ENCODE measurements at regions not wholly inside any gene's neighbourhood (a gene's known extent, or its start where the extent isn't known, plus 50 kb on each side); places are given as distances from the start of the nearest gene placed in this dataset.

- ATAC-seq, result no peak
- Histone ChIP-seq H3K4me1 (no peaks in the 10 kb centered on the region), H3K4me3 (no peak overlapping the region), H3K27ac (no peak overlapping the region), H3K36me3 (no peaks in the 10 kb centered on the region), H3K27me3 (no peaks in the 10 kb centered on the region), H3K9me3 (no peaks in the 10 kb centered on the region)
- intact Hi-C loops (cut with DNase I; ENCODE audit: low total_unique reads), result no loop called here
- no peak for DNase-seq
- in situ Hi-C loops (cut with MboI; ENCODE audit: low sequenced_read_pairs in 4 of 4), result no loop called here
- TF ChIP-seq CTCF (IDR thresholded peaks at IDR 0.05 in 4 of 5, conservative IDR thresholded peaks at IDR 0.05 in 1 of 5) (no peak), POLR2A (IDR thresholded peaks at IDR 0.05) (no peak)
Measured at GRCh38 chr10:14450041-14450491, 119.3 kb upstream of the FRMD4A start.

DNA sequence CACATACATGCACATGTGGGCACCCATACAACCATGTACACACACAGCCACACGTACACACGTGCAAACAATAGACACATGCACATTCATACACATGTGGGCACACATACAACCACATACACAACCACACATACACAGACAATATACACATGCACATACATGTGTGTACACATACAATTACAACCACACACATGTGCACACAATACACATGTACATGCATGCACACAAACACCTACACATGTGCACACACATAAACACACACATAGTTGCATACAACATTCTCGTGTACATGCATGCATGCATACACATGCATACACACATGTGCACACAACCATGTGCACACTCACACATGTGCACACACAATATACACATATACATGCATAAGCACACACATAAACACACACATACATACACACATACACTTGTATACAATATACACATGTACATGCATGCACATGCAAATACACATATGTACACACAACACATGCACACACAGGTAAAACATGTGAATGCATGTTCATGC lies 118.6 kb upstream of the FRMD4A start:
- Histone ChIP-seq H3K4me1 (no peaks in the 10 kb centered on the region), H3K4me3 (no peak overlapping the region), H3K9me3 (no peaks in the 10 kb centered on the region), H3K36me3 (no peaks in the 10 kb centered on the region), H3K27me3 (no peaks in the 10 kb centered on the region), H3K27ac (no peak overlapping the region)
- in situ Hi-C loops (cut with MboI; ENCODE audit: low sequenced_read_pairs in 4 of 4), result no loop called here
- TF ChIP-seq POLR2A (IDR thresholded peaks at IDR 0.05), result no peak
- TF ChIP-seq CTCF (IDR thresholded peaks at IDR 0.05 in 4 of 5, conservative IDR thresholded peaks at IDR 0.05 in 1 of 5), result no peak
- intact Hi-C loops (cut with DNase I; ENCODE audit: low total_unique reads), result no loop called here
- ATAC-seq (no peak), DNase-seq (no peak)

DNA sequence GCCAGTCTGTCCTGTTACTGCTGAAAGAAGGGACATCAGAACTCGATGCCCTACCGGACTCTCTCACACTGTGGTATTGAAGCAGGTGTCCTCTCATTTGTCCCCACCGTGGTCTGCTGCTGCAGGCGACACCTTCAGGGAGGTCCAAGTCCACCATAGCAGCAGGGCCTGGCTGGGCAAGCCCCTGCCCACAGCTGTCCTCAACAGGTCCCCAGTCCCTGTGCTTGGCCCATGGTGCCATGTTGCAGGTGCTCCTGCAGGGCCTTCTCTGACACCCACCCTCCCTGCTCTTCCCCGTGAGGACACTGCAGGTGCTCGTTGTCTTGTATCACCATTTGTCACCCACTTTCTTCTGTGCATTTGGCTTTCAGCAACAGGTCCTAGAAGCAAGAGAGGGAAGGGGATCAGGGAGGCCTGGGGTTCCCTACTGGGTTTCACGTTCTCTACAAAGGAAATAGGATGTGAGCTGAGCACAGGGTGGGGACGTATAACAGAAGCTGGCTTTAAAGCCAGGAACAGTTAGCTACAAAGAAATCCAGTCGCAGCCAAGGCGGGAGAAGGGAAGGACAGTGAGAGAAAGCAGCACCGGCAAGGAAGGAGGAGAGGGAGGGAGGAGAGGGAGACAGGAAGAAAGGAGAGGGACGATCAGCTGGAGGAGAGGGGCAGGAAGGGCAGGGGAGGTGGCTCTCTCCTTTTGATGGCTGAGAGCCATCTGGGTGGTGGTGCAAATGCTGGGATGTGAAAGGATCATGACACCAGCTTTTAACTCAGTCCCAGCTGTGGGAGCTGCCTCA lies 117.7 kb upstream of the FRMD4A start:
- in situ Hi-C loops (cut with MboI; ENCODE audit: low sequenced_read_pairs in 4 of 4), result no loop called here
- H3K4me1 ChIP-seq, result no peaks in the 10 kb centered on the region
- ATAC-seq (no peak), DNase-seq (no peak)
- no peaks in the 10 kb centered on the region for H3K36me3 ChIP-seq
- TF ChIP-seq POLR2A (IDR thresholded peaks at IDR 0.05) (no peak), CTCF (IDR thresholded peaks at IDR 0.05 in 4 of 5, conservative IDR thresholded peaks at IDR 0.05 in 1 of 5) (no peak)
- no peak overlapping the region for H3K4me3 ChIP-seq
- H3K27me3 ChIP-seq, result no peaks in the 10 kb centered on the region
- H3K27ac ChIP-seq, result no peak overlapping the region
- H3K9me3 ChIP-seq, result no peaks in the 10 kb centered on the region
- intact Hi-C loops (cut with DNase I; ENCODE audit: low total_unique reads), result no loop called here

DNA sequence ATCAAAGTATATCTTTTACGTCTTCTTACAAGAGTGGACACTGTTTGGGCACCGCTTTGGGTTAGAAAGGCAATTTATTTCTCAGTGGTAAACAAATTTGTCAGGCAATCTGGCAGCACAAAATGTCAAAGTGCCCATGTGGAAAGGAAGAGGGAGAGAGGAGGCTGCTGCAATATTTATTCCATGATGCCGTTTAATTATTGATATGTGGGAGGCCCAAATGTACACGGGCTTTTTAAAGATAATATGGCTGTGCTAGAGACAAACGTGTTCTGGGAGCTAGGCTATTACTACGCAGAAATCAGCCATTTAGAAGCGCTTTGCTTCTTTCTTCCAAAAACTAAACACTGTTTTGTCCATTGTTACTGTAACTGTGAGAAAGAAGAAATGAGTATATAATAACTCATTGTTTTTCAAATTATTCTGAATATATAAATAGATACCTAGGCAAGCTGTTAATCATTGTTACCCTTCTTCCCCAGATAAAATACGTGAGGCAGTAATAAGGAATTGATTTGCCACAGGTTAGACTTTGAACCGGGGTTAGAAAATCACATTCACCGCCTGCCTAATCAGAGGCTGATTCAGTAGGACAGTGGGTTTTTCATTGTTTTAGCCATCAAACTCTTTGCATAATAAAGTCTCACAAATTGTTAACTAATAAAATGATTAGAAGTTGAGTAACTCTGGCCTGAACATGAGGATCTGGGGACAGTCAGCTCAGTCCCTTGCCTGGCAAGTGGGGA lies 116.5 kb upstream of the FRMD4A start:
- Histone ChIP-seq H3K27ac (no peak overlapping the region), H3K36me3 (no peaks in the 10 kb centered on the region), H3K4me1 (no peaks in the 10 kb centered on the region), H3K27me3 (no peaks in the 10 kb centered on the region), H3K4me3 (no peak overlapping the region), H3K9me3 (no peaks in the 10 kb centered on the region)
- in situ Hi-C loops (cut with MboI; ENCODE audit: low sequenced_read_pairs in 4 of 4), result no loop called here
- no peak for DNase-seq
- no peak for TF ChIP-seq POLR2A (IDR thresholded peaks at IDR 0.05)
- no peak for ATAC-seq
- intact Hi-C loops (cut with DNase I; ENCODE audit: low total_unique reads), result no loop called here
